GM23248 (cell line): ENCODE measurements at regions not wholly inside any gene's neighbourhood (a gene's known extent, or its start where the extent isn't known, plus 50 kb on each side); places are given as distances from the start of the nearest gene placed in this dataset.

Source experiments
- EZH2 ChIP-seq: fragments of 200-600 bp; sonication (generic); IDR thresholded peaks from 2 replicates; pipeline ENCODE4 v1.6.1; 2018; ENCODE audit warnings: antibody characterized with exemption, mild to moderate bottlenecking; ENCODE audit not compliant: insufficient read depth, poor library complexity, severe bottlenecking
- EZH2phosphoT487 ChIP-seq: fragments of 200-600 bp; sonication (generic); IDR thresholded peaks from 2 replicates; pipeline ENCODE4 v1.6.1; 2018; ENCODE audit warnings: antibody characterized with exemption, moderate library complexity, mild to moderate bottlenecking, low read depth; ENCODE audit not compliant: insufficient read depth

- TF ChIP-seq EZH2 = no peak
- TF ChIP-seq EZH2phosphoT487 = no peak
These were observed 308.7 kb upstream of the N4BP1 start for GRCh38 chr16:48918520-48919258.
